Nephron progenitor cell (in vitro differentiated cells): ENCODE measurements at regions not wholly inside any gene's neighbourhood (a gene's known extent, or its start where the extent isn't known, plus 50 kb on each side); places are given as distances from the start of the nearest gene placed in this dataset.

Source experiments
- DNase-seq: peaks from one replicate; pipeline ENCODE4 v3.0.0; 2021
- H3K27ac Mint-ChIP-seq: 2 replicates; pipeline ENCODE4 v1.8.0; 2021; ENCODE audit warnings: mild to moderate bottlenecking, moderate library complexity, mixed read lengths
- H3K27me3 Mint-ChIP-seq: 2 replicates; pipeline ENCODE4 v1.8.0; 2021; ENCODE audit warnings: mild to moderate bottlenecking, low read depth, mixed read lengths; ENCODE audit not compliant: poor library complexity
- H3K36me3 Mint-ChIP-seq: 2 replicates; pipeline ENCODE4 v1.8.0; 2021; ENCODE audit warnings: low read depth, mixed read lengths
- H3K4me1 Mint-ChIP-seq: 2 replicates; pipeline ENCODE4 v1.8.0; 2021; ENCODE audit warnings: mixed read lengths
- H3K4me3 Mint-ChIP-seq: 2 replicates; pipeline ENCODE4 v1.8.0; 2021; ENCODE audit warnings: mild to moderate bottlenecking, moderate library complexity, mixed read lengths
- H3K9me3 Mint-ChIP-seq: 2 replicates; pipeline ENCODE4 v1.8.0; 2021; ENCODE audit warnings: mild to moderate bottlenecking, moderate library complexity, mixed read lengths
- TF ChIP-seq, protein P1 (sequence below): fragments of 200-600 bp; sonication (generic); IDR thresholded peaks from 2 replicates; pipeline ENCODE4 v1.5.0; 2021; ENCODE audit warnings: antibody characterized with exemption

GRCh38 chr18:67639872-67640271 lies 123.4 kb upstream of the DSEL start:
- Mint-ChIP-seq H3K9me3 (no peaks in the 10 kb centered on the region), H3K27me3 (no peaks in the 10 kb centered on the region), H3K4me1 (no peaks in the 10 kb centered on the region), H3K27ac (no peak overlapping the region), H3K4me3 (no peak overlapping the region), H3K36me3 (no peaks in the 10 kb centered on the region)
- DNase-seq, result no peak
- TF ChIP-seq, protein P1, sequence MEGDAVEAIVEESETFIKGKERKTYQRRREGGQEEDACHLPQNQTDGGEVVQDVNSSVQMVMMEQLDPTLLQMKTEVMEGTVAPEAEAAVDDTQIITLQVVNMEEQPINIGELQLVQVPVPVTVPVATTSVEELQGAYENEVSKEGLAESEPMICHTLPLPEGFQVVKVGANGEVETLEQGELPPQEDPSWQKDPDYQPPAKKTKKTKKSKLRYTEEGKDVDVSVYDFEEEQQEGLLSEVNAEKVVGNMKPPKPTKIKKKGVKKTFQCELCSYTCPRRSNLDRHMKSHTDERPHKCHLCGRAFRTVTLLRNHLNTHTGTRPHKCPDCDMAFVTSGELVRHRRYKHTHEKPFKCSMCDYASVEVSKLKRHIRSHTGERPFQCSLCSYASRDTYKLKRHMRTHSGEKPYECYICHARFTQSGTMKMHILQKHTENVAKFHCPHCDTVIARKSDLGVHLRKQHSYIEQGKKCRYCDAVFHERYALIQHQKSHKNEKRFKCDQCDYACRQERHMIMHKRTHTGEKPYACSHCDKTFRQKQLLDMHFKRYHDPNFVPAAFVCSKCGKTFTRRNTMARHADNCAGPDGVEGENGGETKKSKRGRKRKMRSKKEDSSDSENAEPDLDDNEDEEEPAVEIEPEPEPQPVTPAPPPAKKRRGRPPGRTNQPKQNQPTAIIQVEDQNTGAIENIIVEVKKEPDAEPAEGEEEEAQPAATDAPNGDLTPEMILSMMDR, result no peak

GRCh38 chr18:67636597-67637385 lies 120.3 kb upstream of the DSEL start:
- no peak overlapping the region for H3K4me3 Mint-ChIP-seq
- DNase-seq, result no peak
- no peaks in the 10 kb centered on the region for H3K27me3 Mint-ChIP-seq
- H3K4me1 Mint-ChIP-seq, result no peaks in the 10 kb centered on the region
- no peak overlapping the region for H3K27ac Mint-ChIP-seq
- no peaks in the 10 kb centered on the region for H3K36me3 Mint-ChIP-seq
- TF ChIP-seq, protein P1, result no peak
- no peaks in the 10 kb centered on the region for H3K9me3 Mint-ChIP-seq

- Mint-ChIP-seq H3K36me3 (no peaks in the 10 kb centered on the region), H3K9me3 (no peaks in the 10 kb centered on the region), H3K4me3 (no peak overlapping the region), H3K27me3 (no peaks in the 10 kb centered on the region), H3K27ac (no peak overlapping the region), H3K4me1 (no peaks in the 10 kb centered on the region)
- TF ChIP-seq, protein P1, result no peak
- DNase-seq, result no peak
Observed at GRCh38 chr18:67634631-67635338, 118.3 kb upstream of the DSEL start.

DNA sequence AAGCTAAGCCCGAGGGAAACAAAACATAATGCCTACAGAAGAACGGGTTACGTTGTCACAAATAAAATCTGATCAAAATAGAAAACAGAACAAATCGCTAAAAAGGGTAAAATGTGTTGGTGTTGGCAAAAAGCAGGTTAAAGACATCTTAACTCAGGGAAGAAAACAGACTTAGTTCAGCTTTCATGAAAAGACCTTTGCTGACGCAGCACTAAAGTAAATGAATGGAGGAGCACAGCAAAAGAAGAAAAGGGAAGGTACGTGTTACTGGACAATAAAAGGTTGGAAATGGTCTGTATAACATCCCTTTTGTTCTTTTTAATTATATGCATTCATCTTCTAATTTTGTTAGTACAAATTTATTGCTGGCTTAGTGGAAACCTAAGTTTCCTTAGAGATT lies 117.4 kb upstream of the DSEL start:
- H3K27ac Mint-ChIP-seq, result no peak overlapping the region
- no peak overlapping the region for H3K4me3 Mint-ChIP-seq
- no peak for DNase-seq
- no peaks in the 10 kb centered on the region for H3K9me3 Mint-ChIP-seq
- H3K27me3 Mint-ChIP-seq, result no peaks in the 10 kb centered on the region
- no peaks in the 10 kb centered on the region for H3K36me3 Mint-ChIP-seq
- TF ChIP-seq, protein P1, result no peak
- no peaks in the 10 kb centered on the region for H3K4me1 Mint-ChIP-seq

DNA sequence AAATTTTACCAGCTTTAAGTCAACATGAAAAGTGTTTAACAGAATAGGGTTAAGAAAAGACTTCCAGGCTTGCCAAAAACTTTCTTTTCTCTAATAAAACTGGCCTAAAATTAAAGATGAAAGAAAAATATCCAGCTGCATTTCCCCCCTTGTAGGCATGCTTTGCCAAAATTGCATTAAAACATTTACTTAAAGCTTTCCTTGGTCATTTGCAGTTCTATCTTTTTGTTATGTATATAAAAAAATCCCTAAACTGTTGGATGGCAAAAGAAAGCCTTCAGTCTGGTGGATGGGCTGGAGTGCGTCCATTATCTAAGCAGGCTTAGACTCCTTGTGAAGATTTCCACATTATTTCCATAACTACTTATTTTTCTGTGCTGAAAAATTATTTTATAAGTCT lies 105.4 kb upstream of the DSEL start:
- TF ChIP-seq, protein P1, result no peak
- Mint-ChIP-seq H3K4me1 (no peaks in the 10 kb centered on the region), H3K27me3 (peaks cover 5% of the 10 kb centered on the region), H3K36me3 (no peaks in the 10 kb centered on the region), H3K4me3 (no peak overlapping the region), H3K9me3 (no peaks in the 10 kb centered on the region), H3K27ac (no peak overlapping the region)
- DNase-seq, result no peak
